ENCODE measurements at regions not wholly inside any gene's neighbourhood (a gene's known extent, or its start where the extent isn't known, plus 50 kb on each side); places are given as distances from the start of the nearest gene placed in this dataset.

- TF ChIP-seq, protein P1, sequence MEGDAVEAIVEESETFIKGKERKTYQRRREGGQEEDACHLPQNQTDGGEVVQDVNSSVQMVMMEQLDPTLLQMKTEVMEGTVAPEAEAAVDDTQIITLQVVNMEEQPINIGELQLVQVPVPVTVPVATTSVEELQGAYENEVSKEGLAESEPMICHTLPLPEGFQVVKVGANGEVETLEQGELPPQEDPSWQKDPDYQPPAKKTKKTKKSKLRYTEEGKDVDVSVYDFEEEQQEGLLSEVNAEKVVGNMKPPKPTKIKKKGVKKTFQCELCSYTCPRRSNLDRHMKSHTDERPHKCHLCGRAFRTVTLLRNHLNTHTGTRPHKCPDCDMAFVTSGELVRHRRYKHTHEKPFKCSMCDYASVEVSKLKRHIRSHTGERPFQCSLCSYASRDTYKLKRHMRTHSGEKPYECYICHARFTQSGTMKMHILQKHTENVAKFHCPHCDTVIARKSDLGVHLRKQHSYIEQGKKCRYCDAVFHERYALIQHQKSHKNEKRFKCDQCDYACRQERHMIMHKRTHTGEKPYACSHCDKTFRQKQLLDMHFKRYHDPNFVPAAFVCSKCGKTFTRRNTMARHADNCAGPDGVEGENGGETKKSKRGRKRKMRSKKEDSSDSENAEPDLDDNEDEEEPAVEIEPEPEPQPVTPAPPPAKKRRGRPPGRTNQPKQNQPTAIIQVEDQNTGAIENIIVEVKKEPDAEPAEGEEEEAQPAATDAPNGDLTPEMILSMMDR (IDR thresholded peaks at IDR 0.05): no peak
- no peak for TF ChIP-seq POLR2A (IDR thresholded peaks at IDR 0.05)
These were observed 206.4 kb upstream of the NCKAP5 start for GRCh38 chr2:133774654-133775015.
